Loucy (cell line): ENCODE measurements at regions not wholly inside any gene's neighbourhood (a gene's known extent, or its start where the extent isn't known, plus 50 kb on each side); places are given as distances from the start of the nearest gene placed in this dataset.

Source experiments
- EZH2phosphoT487 ChIP-seq: fragments of 200-600 bp; IDR thresholded peaks from 2 replicates; pipeline ENCODE4 v1.6.1; 2018; ENCODE audit warnings: antibody characterized with exemption, mild to moderate bottlenecking, moderate library complexity, borderline replicate concordance
- TF ChIP-seq, protein P1 (sequence below): fragments of 200-600 bp; sonication (generic); conservative IDR thresholded peaks from 2 replicates; pipeline ENCODE4 v1.5.1; 2014; ENCODE audit warnings: mild to moderate bottlenecking, antibody characterized with exemption, low read length

- TF ChIP-seq, protein P1, sequence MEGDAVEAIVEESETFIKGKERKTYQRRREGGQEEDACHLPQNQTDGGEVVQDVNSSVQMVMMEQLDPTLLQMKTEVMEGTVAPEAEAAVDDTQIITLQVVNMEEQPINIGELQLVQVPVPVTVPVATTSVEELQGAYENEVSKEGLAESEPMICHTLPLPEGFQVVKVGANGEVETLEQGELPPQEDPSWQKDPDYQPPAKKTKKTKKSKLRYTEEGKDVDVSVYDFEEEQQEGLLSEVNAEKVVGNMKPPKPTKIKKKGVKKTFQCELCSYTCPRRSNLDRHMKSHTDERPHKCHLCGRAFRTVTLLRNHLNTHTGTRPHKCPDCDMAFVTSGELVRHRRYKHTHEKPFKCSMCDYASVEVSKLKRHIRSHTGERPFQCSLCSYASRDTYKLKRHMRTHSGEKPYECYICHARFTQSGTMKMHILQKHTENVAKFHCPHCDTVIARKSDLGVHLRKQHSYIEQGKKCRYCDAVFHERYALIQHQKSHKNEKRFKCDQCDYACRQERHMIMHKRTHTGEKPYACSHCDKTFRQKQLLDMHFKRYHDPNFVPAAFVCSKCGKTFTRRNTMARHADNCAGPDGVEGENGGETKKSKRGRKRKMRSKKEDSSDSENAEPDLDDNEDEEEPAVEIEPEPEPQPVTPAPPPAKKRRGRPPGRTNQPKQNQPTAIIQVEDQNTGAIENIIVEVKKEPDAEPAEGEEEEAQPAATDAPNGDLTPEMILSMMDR, result no peak
- no peak for TF ChIP-seq EZH2phosphoT487
These were observed 119.6 kb downstream of the TES start for GRCh38 chr7:116329686-116330503.
